Progenitor cell of endocrine pancreas (in vitro differentiated cells): ENCODE measurements at regions not wholly inside any gene's neighbourhood (a gene's known extent, or its start where the extent isn't known, plus 50 kb on each side); places are given as distances from the start of the nearest gene placed in this dataset.
"Not testable (repeated sequence)": the region's sequence is repeated elsewhere in the genome, so short reads cannot be mapped to it uniquely, and the experiment has no call there.

Source experiments
- DNase-seq: peaks from one replicate; pipeline ENCODE4 v3.0.0; 2021; ENCODE audit warnings: low spot score; ENCODE audit not compliant: unreplicated experiment
- H3K27ac Mint-ChIP-seq: 2 replicates; pipeline ENCODE4 v1.8.0; 2021; ENCODE audit warnings: mild to moderate bottlenecking, moderate library complexity, mixed read lengths
- H3K27me3 Mint-ChIP-seq: 2 replicates; pipeline ENCODE4 v1.8.0; 2021; ENCODE audit warnings: mixed read lengths
- H3K36me3 Mint-ChIP-seq: 2 replicates; pipeline ENCODE4 v1.8.0; 2022; ENCODE audit warnings: mixed read lengths; ENCODE audit not compliant: insufficient read depth
- H3K4me1 Mint-ChIP-seq: 2 replicates; pipeline ENCODE4 v1.8.0; 2021; ENCODE audit warnings: low read depth, mixed read lengths
- H3K4me3 Mint-ChIP-seq: 2 replicates; pipeline ENCODE4 v1.8.0; 2021; ENCODE audit warnings: low read depth, mild to moderate bottlenecking, moderate library complexity, mixed read lengths
- H3K9me3 Mint-ChIP-seq: 2 replicates; pipeline ENCODE4 v1.8.0; 2021; ENCODE audit warnings: low read depth, mixed read lengths
- TF ChIP-seq, protein P1 (sequence below): fragments of 200-600 bp; sonication (generic); IDR thresholded peaks from one replicate; pipeline ENCODE4 v1.5.0; 2021; ENCODE audit warnings: antibody characterized with exemption, mild to moderate bottlenecking; ENCODE audit not compliant: unreplicated experiment

DNA sequence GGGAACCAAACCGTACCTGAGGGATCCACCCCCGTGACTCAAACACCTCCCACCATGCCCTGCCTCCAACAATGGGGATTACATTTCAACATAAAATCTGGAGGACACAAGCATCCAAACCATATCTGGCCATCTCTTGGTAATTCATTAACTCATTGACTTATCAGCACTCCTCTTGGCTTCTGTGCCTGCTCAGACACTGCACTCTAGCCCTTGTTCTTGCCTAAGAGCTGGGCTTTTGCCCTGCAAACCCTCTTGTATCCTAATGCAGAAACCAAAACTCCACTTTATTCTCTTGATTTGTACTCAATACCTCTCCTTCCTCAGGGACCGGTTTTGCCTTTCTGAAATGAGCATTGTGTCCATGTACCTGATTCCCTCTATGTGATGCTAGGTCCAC lies 330.2 kb upstream of the FZD8 start:
- Mint-ChIP-seq H3K4me3 (no peak overlapping the region), H3K27me3 (peaks cover 12% of the 10 kb centered on the region), H3K36me3 (peaks cover 3% of the 10 kb centered on the region), H3K27ac (no peak overlapping the region), H3K4me1 (peaks cover 14% of the 10 kb centered on the region), H3K9me3 (peaks cover 14% of the 10 kb centered on the region)
- TF ChIP-seq, protein P1, sequence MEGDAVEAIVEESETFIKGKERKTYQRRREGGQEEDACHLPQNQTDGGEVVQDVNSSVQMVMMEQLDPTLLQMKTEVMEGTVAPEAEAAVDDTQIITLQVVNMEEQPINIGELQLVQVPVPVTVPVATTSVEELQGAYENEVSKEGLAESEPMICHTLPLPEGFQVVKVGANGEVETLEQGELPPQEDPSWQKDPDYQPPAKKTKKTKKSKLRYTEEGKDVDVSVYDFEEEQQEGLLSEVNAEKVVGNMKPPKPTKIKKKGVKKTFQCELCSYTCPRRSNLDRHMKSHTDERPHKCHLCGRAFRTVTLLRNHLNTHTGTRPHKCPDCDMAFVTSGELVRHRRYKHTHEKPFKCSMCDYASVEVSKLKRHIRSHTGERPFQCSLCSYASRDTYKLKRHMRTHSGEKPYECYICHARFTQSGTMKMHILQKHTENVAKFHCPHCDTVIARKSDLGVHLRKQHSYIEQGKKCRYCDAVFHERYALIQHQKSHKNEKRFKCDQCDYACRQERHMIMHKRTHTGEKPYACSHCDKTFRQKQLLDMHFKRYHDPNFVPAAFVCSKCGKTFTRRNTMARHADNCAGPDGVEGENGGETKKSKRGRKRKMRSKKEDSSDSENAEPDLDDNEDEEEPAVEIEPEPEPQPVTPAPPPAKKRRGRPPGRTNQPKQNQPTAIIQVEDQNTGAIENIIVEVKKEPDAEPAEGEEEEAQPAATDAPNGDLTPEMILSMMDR = no peak
- no peak for DNase-seq

GRCh38 chr10:35971397-35971796 lies 329.3 kb upstream of the FZD8 start:
- TF ChIP-seq, protein P1 = no peak
- H3K4me1 Mint-ChIP-seq = peaks cover 14% of the 10 kb centered on the region
- no peak overlapping the region for H3K4me3 Mint-ChIP-seq
- H3K36me3 Mint-ChIP-seq = peaks cover 3% of the 10 kb centered on the region
- no peak for DNase-seq
- peaks cover 19% of the 10 kb centered on the region for H3K9me3 Mint-ChIP-seq
- H3K27me3 Mint-ChIP-seq = peaks cover 12% of the 10 kb centered on the region
- no peak overlapping the region for H3K27ac Mint-ChIP-seq

GRCh38 chr10:35963685-35964084 lies 321.6 kb upstream of the FZD8 start:
- Mint-ChIP-seq H3K4me3 (no peak overlapping the region), H3K27ac (no peak overlapping the region), H3K9me3 (peaks cover 5% of the 10 kb centered on the region), H3K4me1 (no peaks in the 10 kb centered on the region), H3K27me3 (no peaks in the 10 kb centered on the region), H3K36me3 (no peaks in the 10 kb centered on the region)
- TF ChIP-seq, protein P1 = no peak
- no peak for DNase-seq

DNA sequence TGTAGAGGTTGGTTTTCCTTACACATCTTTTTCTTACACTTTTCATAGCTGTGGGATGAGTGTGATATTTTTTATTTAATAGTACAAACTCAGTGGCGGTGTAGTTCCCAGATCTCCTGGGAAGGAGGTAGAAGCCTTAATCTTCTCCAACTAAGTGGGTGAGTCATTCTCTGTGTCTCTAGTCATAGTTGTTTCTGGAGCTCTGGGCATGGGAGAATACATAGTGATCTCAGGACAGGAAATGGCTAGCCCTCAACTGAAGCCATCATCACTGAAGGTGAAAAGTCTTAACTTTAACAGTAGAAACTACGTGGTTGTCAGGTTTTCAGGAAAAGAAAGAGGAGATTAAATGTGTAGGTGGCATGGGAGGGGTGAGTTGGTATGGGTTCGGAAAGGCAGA lies 319.4 kb upstream of the FZD8 start:
- DNase-seq = no peak
- Mint-ChIP-seq H3K27me3 (no peaks in the 10 kb centered on the region), H3K27ac (no peak overlapping the region), H3K36me3 (no peaks in the 10 kb centered on the region), H3K4me3 (no peak overlapping the region), H3K9me3 (no peaks in the 10 kb centered on the region), H3K4me1 (peaks cover 2% of the 10 kb centered on the region)
- TF ChIP-seq, protein P1 = no peak

DNA sequence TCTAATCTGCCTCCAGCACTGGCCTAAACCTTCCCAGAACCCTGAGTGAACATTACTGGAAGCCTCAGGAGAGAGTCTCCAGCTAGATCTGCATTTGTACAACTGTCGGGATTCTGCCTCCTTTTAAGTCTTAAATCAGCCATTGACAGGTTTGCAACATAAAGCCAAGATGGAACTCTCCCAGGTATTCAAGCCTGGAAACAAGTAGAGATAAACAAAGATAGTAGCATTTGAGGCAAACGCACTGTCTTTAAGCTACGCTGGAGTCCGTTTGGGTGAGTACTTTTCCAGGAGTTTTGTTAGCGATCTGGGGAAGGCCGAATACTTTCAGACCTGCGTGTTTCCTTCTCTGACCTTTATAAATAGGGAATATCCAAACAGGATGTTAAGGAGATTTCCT lies 317.2 kb upstream of the FZD8 start:
- Mint-ChIP-seq H3K27ac (no peak overlapping the region), H3K27me3 (no peaks in the 10 kb centered on the region), H3K4me1 (peaks cover 2% of the 10 kb centered on the region), H3K9me3 (no peaks in the 10 kb centered on the region), H3K4me3 (no peak overlapping the region), H3K36me3 (no peaks in the 10 kb centered on the region)
- TF ChIP-seq, protein P1 = no peak
- no peak for DNase-seq

- not testable (repeated sequence) for H3K4me3 Mint-ChIP-seq, H3K9me3 Mint-ChIP-seq, DNase-seq, H3K4me1 Mint-ChIP-seq, H3K27me3 Mint-ChIP-seq, H3K36me3 Mint-ChIP-seq, H3K27ac Mint-ChIP-seq
Observed at GRCh38 chr10:35958609-35959008, 316.5 kb upstream of the FZD8 start.
